HG02885 (cell line): ENCODE measurements at regions not wholly inside any gene's neighbourhood (a gene's known extent, or its start where the extent isn't known, plus 50 kb on each side); places are given as distances from the start of the nearest gene placed in this dataset.

ENCODE experiments used
- ATAC-seq: cut with Tn5 transposase; IDR thresholded peaks from one replicate; pipeline ENCODE4 v1.9.1; 2021; ENCODE audit warnings: mild to moderate bottlenecking; ENCODE audit not compliant: unreplicated experiment, poor library complexity

DNA sequence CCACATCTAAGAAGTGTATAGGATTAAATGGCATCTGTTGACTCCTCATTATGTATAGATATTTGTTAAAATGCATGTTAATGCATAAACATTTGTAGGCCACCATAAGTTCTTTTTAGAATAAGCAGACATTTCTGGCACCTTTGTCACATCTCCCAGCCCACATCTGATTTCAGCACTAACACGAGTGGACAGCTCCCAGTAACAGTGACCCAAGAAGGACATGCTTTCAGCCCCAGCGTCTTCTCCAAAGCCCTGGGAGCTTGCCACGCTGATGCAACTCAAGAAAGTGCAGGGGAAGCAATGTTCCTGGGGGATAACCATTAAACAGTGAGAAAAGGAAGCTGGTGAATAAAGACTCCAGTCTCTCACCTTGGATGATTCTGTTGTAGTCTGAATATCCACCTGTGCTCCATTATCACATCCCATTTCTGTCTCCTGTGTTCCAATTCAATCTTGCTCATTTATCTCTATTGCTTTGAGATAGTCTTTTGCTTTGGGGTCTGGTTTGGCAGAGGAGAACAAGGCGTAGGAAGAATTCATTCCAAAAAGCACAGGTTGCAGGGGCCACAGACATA is 182.6 kb upstream of the THSD7B start:
- no peak for ATAC-seq

DNA sequence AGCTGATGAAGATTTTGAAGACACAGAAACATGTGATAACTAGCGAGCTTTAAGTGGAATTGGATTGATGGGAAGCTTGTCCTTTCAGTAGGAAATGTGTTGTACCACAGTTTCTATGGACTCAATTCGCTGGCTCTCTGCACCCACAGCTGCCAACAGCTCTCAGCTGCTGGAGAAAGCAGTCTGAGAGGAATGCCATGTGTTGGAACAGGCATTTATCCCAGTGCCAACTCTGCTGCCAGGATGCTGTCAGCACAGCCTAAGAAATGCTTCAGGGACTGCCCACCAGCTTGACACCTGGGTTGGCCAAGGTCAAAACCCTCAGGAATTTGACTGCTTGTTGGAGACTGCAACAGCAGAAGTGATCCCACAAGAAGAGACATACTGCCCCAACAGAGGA is 193.0 kb upstream of the THSD7B start:
- no peak for ATAC-seq

DNA sequence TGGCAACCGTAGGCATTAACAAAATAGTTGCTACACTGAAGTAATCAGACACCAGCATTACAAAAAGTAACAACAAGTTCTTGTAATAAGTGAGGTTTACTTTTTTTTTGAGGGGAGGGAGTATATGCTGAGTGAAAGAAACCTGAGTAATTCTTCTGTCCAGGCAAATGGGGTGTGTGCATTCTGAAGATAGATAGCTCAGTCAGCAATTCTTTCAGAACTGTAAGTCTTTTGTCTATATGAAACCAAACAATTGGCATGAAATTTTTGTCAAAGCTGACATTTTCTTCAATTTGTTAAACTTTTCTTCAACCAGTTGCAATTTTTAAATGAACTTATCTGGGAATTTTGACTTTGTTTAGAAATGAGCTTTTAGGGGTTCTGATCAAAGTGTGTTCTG is 208.1 kb upstream of the THSD7B start:
- no peak for ATAC-seq

DNA sequence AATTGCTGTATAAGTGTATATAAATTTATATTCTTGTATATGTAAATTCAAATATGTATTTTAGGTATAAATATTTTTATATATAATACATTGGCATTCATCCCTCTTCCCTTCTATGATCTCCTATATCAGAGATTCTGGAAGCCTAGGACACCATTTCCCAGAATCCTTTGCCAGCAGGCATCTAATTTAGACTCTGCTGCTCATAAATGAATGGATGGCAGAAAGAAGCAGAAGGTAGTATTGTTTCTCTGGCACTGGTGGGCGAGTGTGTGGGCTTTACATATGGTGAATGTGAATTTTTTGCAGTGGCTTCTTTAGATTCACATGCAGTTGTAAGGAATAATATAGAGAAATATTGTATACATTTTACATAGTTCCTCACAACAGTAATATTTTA is 215.2 kb upstream of the THSD7B start:
- ATAC-seq: no peak

GRCh38 chr2:136539355-136539754 is 226.0 kb upstream of the THSD7B start:
- no peak for ATAC-seq

- no peak for ATAC-seq
Observed at GRCh38 chr2:136538489-136538888, 226.9 kb upstream of the THSD7B start.

DNA sequence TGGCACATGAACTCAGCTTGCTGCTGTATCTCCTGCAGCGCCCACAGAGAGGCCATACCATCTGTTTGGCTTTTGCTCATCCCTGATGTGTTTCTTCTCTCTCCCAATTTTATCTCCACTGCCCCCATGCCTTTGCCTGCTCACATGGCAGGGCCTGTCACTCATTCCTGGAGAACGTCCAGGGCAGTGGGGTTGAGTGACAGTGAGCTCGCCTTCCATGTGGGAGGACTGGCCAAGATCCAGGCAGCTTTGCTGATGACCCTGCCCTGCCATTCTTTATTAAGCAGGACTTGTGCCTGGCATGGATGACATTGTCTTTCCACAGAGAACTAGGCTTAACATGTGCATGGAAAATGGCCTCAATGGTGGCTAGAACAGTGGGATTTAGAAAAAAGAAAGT is 230.5 kb upstream of the THSD7B start:
- ATAC-seq: no peak

DNA sequence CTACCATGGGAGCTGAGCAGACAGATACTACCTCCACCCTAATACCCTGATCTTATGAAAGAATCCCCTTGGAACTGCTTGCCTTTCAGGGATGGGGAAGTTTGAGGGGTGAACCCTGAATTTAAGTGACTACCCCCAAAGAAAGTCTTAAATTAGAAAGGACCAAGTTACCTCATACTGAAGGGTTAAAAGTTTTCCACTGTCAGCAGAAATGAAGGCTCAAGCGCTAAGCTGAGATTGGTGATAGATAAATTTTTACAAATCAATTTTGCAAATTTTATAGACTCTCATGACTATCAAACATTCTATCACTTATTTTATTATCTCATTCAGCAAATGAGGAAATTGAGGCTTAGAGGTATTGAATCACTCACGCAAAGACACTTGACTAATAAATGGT is 233.2 kb upstream of the THSD7B start:
- ATAC-seq: no peak

DNA sequence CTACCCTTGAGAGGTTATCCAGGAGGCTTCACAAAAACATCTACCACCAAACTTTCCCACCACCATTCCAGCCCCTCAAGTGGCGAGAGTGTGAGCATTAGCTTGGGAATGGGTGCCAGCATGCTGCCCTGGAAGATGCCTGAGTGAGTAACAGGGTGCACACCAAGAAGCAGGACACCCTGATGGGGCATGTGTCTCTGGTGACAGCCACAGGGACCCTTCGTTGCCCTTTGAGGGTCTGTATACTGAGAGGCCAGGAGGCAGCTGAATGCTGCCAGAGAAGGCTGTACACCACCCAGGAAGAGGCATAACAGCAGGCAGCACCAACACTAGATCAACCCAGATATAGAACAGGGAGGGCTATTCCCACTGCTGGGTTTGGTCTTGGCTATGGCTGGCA is 233.6 kb upstream of the THSD7B start:
- ATAC-seq: no peak

DNA sequence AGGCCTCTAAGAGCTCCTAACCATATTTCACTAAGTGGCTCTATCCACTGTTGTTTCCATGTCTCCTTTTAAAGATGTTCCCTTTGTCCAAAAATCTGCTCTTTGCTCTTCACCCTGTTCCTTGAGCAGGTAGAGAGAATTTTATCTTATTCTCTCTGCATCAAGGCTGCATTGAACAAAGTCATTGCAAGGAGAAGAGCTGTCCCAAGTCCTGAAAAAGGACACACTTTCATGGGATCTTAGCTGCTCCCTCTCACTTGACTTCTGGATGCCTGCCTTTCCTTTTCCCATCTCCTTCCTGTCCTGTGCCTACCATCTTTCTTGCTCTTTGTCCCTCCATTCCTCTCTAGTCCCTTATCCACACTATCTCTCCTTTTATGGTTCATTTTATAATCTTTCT is 235.2 kb upstream of the THSD7B start:
- ATAC-seq: no peak

DNA sequence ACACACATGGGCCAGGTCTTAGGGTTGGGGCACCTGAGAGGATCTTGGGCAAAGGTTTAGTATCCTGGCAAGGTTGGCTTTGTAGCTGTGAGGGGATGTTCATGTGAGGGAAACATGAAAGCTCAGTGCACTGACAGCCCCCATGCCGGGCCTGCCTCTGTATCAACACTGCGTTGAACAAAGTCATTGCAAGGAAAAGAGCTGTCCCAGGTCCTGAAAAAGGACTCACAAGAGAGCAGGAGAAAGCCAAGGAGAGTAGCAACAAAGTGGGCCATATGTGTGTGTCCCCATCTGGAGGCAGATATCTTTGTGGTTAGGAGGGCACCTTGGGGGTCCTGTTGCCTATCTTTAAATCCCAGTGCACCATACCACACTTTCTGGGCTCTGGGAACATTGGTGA is 237.8 kb upstream of the THSD7B start:
- no peak for ATAC-seq

DNA sequence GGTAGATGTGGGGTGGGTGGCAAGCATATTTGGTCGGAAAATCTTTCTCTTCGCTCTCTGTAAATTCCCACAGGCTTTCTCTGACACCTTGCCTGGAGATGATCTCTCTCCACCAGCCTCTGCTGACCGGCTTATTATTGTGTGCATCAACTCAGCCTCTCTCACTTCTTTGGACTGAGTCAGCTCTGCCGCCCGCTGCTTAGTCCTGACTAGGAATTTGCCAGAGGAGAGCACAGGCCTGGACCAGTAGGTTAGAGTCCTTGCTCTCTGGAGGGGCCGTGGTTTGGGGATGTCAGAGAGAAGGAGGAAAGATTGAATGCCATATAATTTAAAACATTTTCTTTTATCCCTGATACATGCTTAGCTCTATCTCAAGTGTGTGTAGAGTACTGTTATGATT is 242.6 kb upstream of the THSD7B start:
- no peak for ATAC-seq

GRCh38 chr2:136517716-136518115 is 247.6 kb upstream of the THSD7B start:
- no peak for ATAC-seq

DNA sequence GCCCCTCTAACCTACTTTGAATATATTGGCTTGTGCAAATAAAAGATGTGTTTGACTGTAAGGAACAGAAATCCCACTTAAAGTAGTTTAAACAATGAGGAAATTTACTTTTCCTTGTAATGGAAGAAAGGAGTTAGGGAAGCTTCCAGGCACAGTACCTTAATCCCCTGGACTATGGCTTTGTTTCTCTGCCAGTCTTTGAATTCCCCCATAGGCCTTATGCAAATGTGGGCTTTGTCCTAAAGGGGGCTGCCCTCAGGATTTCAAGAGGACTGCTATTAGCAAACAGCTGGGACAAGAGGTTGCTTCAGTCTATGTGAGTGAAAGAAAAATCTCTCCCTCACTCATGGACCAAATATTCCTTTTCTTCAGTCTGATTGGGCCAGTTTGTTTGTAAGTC is 255.1 kb upstream of the THSD7B start:
- no peak for ATAC-seq

- ATAC-seq: no peak
Observed at GRCh38 chr2:136505462-136505861, 259.9 kb upstream of the THSD7B start.

- no peak for ATAC-seq
Observed at GRCh38 chr2:136502660-136503059, 262.7 kb upstream of the THSD7B start.

DNA sequence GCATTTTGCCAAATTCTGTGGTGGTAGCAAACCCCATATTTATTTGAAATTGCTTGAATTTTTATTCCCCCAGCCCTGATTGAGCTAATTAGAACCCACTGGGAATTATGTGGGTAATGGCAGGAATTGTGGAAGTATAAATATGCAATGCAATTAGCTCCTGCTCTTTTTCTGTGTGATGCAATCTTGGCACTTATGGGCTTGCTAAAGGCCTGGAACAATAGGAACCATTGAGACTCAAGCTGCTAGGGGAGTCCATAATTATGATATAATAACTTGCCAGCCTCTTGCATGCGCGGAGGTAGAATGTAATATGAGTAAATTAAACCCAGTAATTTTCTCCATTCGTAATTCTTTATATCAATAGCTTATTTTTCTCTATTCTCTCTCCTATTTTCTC is 267.6 kb upstream of the THSD7B start:
- no peak for ATAC-seq

DNA sequence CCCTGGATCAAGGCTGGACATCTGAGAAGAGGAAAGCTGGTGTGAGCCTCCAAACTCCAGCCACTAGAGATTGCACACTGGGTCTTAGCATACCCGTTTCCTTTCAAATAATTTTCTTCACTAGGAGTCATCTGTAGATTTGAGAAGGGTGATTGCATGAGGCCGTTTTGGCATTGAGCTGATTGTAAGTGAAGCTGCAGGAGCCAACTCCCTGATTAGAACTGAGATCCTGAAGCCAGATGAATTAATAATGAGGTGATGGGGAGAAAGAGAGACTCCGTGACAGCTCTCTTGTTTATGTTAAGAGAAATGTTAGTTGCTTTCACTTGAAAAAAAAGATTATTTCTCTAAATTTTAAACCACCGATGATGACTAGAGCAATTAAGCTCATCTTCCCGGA is 268.4 kb upstream of the THSD7B start:
- ATAC-seq: no peak

GRCh38 chr2:136495636-136496035 is 269.7 kb upstream of the THSD7B start:
- ATAC-seq: peak; percentile 91

DNA sequence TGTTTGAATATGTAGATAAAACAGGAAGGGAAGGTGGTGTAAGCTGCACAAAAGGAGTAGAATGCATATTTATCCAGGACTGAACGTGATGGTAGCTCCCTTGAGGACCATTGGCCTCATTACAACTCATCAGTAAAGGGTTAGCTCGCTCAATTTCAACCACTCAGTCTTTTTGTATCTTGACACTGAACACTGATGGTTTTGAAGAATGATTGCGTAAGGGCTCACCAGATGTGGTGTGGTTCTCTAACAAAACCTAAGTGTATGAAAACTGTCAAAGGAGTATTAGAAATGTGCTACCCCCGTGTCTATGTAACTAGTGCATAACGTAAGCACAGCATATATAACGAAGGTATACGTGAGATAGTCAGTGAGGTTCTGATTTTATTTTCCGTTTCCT is 272.4 kb upstream of the THSD7B start:
- no peak for ATAC-seq

GRCh38 chr2:136490100-136490499 is 275.2 kb upstream of the THSD7B start:
- no peak for ATAC-seq

DNA sequence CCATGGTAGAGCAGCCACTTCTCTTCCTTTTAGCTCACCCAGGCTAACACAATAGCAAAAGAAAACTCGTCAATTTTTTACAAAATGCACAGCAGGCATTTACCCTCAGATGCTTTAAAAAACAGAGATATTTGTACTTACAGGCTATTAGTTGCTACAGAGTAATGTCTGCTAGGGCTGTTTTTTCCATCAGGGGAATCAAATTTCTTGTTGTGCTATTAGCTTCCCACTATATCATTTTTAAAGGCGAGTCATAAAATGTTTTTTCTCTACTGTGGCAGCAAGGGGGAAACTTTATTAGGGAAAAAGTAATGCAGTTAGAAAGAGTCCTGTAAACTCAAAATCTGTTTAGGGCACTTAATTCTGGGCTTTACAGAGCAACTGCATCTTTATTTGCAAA is 277.9 kb upstream of the THSD7B start:
- no peak for ATAC-seq

DNA sequence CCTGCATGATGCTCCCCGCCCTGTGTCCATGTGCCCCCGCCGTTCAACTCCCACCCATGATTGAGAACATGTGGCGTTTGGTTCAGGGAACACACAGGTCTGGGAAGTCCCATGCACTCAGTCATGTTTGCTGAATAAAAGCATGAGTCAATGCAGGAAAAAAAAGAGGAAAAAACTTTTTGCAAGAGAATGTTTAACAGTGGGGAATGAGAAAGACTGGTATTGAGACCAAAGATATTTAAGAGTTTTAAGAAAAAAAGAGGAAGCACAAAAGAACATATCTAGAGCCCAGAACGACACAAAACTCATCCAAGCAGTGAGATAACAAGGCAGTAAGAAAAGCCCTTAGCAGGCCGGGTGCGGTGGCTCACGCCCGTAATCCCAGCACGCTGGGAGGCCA is 279.2 kb upstream of the THSD7B start:
- ATAC-seq: peak; percentile 61
